HUDEP-2 (cell line): ENCODE measurements at regions not wholly inside any gene's neighbourhood (a gene's known extent, or its start where the extent isn't known, plus 50 kb on each side); places are given as distances from the start of the nearest gene placed in this dataset.
A peak's percentile ranks its signal among the peaks of the same experiment; 100 is the strongest.

Experiments
- DNase-seq, 76 experiments: peaks; one replicate each; lab custom pipeline; 2025; ENCODE audit not compliant: unreplicated experiment in 76 of 76; lab: John Stamatoyannopoulos, UW

- DNase-seq, result no peak
Observed at GRCh38 chr21:18460979-18461378, 57.4 kb upstream of the TMPRSS15 start.

- no peak for DNase-seq
Observed at GRCh38 chr21:18461743-18462142, 58.2 kb upstream of the TMPRSS15 start.

- no peak for DNase-seq
Observed at GRCh38 chr21:18467715-18468114, 64.1 kb upstream of the TMPRSS15 start.

DNA sequence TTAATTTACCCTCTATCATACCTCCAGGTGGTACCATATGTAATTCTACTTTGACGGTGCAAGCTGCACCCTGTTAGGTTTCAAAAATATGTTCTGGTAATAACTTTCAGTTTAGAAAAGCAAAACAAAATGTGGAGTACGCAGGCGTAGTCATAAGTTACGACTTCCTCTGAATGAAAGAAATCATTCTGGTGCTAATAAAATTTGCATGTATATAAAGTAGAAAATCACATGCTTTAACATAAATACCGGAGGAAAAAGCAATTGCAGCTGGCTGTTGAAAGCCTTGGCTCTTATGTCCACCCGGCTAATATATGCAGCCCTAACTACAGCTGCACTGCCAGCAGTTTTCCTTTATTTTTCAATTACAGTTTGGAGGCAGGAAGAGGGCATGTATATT, 65.2 kb upstream of the TMPRSS15 start:
- DNase-seq, result no peak

DNA sequence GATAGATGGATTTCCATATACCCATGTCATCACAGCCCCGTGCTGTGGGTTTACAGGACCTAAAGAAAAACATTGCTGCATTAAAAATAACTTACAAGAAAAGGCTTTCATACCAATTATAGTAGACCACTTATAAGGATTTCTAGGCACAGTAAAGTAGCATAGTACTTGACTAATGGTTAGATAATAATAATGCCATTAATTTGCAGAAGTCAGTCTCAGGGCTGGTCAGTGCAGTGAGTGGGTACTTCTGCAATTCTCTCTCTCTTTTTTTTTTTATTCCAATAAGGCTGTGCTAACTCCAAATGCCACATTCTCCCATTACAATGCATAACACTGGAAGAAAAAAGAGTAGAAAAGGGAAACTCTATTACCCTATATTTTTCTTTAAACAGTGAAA, 73.1 kb upstream of the TMPRSS15 start:
- DNase-seq, result no peak

DNA sequence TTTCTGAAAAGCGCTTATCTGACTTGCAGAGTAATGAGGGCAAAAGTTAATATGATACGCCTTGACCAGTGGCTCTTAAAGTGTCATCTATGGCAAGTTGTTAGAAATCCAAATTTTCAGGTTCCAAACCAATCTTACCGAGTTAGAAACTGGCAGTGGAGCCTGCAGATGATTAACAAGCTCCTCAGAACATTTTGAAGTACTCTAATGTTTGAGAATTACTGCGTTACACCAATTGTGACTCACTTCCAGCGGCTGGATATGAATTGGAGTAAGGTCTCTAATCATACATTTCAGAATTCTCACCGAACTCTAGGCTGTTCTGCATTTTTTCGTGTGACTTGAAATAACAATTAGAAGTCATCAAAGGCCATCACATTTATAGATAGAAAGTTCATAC, 73.5 kb upstream of the TMPRSS15 start:
- DNase-seq, result no peak

GRCh38 chr21:18478513-18478912, 74.9 kb upstream of the TMPRSS15 start:
- no peak for DNase-seq

DNA sequence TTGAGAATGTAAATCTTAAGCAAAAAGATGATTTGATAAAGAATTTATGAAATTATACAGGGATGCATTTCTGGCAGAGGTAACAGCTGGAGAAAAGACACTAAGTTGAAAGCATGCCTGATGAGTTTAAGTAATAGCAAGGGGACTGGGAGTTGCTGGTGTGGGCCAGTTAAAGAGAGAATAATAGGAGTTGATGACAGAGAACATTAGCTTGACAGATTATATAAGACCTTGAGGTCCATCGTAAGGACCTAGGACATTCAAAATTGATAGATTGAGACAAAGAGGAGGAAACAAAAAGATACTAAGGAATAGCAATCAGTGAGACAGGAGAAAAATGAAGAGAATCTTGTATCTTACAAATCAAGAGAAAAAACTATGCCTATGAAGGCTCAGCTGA, 84.7 kb upstream of the TMPRSS15 start:
- no peak for DNase-seq

GRCh38 chr21:18493422-18493821, 89.8 kb upstream of the TMPRSS15 start:
- DNase-seq, result no peak

GRCh38 chr21:18495523-18495922, 91.9 kb upstream of the TMPRSS15 start:
- no peak for DNase-seq

GRCh38 chr21:18498431-18498830, 94.8 kb upstream of the TMPRSS15 start:
- DNase-seq, result no peak

- peak in 29 of 76 experiments; percentile 1 to 63 (median 14) for DNase-seq
Observed at GRCh38 chr21:18499761-18500376, 96.3 kb upstream of the TMPRSS15 start.

- DNase-seq, result no peak
Observed at GRCh38 chr21:18518054-18518481, 114.5 kb upstream of the TMPRSS15 start.

- no peak for DNase-seq
Observed at GRCh38 chr21:18521204-18521603, 117.6 kb upstream of the TMPRSS15 start.

GRCh38 chr21:18522181-18522972, 118.8 kb upstream of the TMPRSS15 start:
- no peak for DNase-seq

DNA sequence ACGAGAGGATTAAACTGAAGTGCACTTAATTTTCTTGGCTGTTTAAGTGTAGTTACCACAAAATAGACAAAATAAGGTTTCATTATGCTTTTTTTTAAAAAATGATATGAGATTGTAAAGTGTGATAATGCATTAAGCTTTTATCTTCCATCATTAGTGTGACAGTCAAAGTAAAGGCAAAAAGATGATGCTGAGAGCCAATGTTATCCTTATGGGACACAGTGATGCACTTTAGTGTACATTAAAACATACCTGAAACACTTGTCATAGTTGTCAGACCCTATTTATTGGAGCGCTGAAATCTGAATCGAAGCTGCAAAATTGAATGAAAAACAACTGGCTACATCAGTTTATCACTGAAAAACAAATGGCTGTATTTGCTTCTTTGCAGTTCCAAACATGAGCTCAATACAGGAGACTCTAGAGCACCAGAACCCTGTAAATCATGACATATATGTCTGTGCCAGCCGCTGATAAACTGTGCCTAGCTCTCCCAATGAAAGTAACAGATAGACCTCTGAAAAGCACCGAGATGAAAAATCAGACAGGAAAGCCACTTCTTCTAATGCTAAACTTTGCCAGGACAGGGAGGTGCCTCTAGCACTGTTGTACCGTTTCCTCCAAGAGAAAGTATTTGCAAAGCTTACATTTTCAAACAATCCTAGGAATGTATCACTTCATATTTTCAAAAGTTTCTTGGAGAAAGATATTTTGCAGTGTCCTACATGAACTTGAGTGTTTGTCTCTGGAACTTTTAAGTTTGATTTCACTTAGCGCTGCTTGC, 120.7 kb upstream of the TMPRSS15 start:
- no peak for DNase-seq

DNA sequence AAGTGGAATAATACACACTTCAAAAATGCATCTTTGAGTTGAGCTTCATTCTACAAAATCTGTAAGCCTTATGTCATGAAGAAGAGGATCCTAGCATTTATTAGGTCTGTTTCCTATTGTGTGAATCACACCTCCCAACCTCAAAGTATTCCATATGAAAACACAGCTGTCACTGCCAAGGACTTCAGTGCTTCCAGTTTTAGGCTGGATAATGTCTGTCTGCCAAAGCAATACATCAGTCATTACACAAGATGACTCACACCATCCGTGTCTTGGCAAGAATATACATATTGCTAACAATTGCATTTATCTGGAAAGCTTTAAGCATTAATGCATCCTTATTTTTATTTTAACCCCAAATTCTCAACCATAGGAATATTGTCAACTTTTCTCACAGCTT, 125.7 kb upstream of the TMPRSS15 start:
- no peak for DNase-seq

- DNase-seq, result no peak
Observed at GRCh38 chr21:18542081-18542480, 138.5 kb upstream of the TMPRSS15 start.

DNA sequence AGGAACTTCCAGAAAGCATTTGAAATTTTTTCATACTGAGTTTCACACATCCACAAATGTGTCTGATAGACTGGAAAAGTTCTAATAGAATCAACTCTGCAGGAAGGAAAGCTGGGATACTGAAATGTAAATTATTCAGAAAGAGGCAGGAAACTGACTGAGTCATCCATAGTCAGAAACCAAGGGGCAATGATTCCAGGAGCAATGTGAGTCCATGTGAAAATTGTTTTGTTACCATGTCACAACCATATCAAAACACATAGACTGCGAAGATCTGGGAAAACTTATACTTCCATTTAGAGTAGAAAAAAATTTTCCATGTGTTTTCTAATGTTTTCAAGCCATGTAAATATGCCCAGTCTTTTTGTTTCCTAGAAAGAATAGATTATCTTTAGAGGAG, 142.3 kb upstream of the TMPRSS15 start:
- DNase-seq, result no peak

DNA sequence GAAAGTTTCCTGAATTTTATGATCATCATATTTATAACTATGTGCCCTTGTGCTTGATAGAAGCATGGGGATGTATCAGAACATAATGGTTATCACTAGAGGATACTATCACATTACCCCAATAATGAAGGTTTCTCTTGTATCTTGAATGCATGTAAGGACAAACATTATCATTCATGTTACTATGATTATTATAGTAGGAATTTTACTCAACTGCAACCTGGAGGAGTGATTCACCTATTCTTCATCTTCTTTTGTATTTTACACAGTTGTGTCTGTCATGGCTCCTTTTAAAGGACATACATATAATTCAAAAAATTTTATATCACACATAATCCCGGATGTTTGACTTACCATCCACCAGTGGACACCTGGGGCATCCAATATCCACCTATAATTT, 143.8 kb upstream of the TMPRSS15 start:
- DNase-seq, result no peak

DNA sequence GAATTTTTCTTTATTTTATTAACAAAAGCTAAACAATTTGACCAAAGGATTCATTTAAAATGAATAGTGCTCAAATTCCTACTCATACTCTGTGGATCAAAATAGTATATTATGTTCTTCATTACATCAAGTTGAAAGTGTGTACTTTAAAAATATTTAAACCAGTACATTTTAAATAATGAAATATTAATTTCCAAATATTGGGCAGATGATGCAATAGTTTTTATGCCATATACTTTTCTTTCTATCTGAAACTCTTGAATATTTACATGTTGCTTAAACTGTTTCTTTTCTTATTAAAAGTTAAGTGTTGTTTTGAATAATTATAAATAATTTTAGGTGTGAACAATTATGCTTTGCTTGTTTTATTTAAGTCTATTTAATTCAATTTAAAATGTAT, 144.7 kb upstream of the TMPRSS15 start:
- no peak for DNase-seq
